GM13976 (cell line): ENCODE measurements at regions not wholly inside any gene's neighbourhood (a gene's known extent, or its start where the extent isn't known, plus 50 kb on each side); places are given as distances from the start of the nearest gene placed in this dataset.

ENCODE experiments used
- DNase-seq: peaks from one replicate; pipeline ENCODE4 v3.0.0; 2012; ENCODE audit warnings: low spot score
- CTCF ChIP-seq: IDR thresholded peaks from 2 replicates; pipeline ENCODE4 v1.5.1; 2012; ENCODE audit warnings: borderline replicate concordance, mild to moderate bottlenecking; ENCODE audit not compliant: insufficient read depth; ENCODE audit errors: extremely low read depth, missing control alignments, control extremely low read depth
- in situ Hi-C: fragments of 300-500 bp; cut with MboI; formaldehyde crosslinking; loops from one replicate; pipeline ENCODE4 v1.12.0; 2022; ENCODE audit warnings: low sequenced_read_pairs, mixed read lengths, inconsistent platforms; ENCODE audit not compliant: unreplicated experiment

GRCh38 chr2:16227811-16228462 is 287.6 kb downstream of the MYCN start:
- in situ Hi-C loops, result no loop called here
- no peak for TF ChIP-seq CTCF
- no peak for DNase-seq

GRCh38 chr2:16226943-16227664 is 286.8 kb downstream of the MYCN start:
- in situ Hi-C loops, result no loop called here
- no peak for DNase-seq
- no peak for TF ChIP-seq CTCF

- DNase-seq, result no peak
- in situ Hi-C loops, result no loop called here
- TF ChIP-seq CTCF, result no peak
Observed at GRCh38 chr2:16226381-16226780, 286.0 kb downstream of the MYCN start.

GRCh38 chr2:16225545-16225944 is 285.2 kb downstream of the MYCN start:
- DNase-seq, result no peak

GRCh38 chr2:16225071-16225470 is 284.7 kb downstream of the MYCN start:
- in situ Hi-C loops, result no loop called here
- no peak for DNase-seq
- no peak for TF ChIP-seq CTCF

More at GRCh38 chr2:16225545-16225944, 285.2 kb downstream of the MYCN start:
- in situ Hi-C loops, result no loop called here
- TF ChIP-seq CTCF, result no peak

GRCh38 chr2:16224298-16225045 is 284.1 kb downstream of the MYCN start:
- in situ Hi-C loops, result no loop called here
- no peak for DNase-seq
- no peak for TF ChIP-seq CTCF
